ENCODE measurements at regions not wholly inside any gene's neighbourhood (a gene's known extent, or its start where the extent isn't known, plus 50 kb on each side); places are given as distances from the start of the nearest gene placed in this dataset.

- FAIRE-seq (no peak), ATAC-seq (no peak), DNase-seq (ENCODE audit: low read depth, low spot score) (no peak)
- Histone ChIP-seq H3K4me1 (ENCODE audit: control insufficient read depth, insufficient read depth, low read length) (no peaks in the 10 kb centered on the region), H3K79me2 (ENCODE audit: control insufficient read depth, insufficient read depth, low read length) (no peaks in the 10 kb centered on the region), H2AFZ (ENCODE audit: control insufficient read depth, low read depth, low read length) (no peak overlapping the region), H3K27ac (ENCODE audit: control insufficient read depth, insufficient read depth) (no peak overlapping the region), H3K36me3 (ENCODE audit: control insufficient read depth in 2 of 2, insufficient read depth in 2 of 2, low read length in 1 of 2) (no peaks in the 10 kb centered on the region), H3K4me2 (ENCODE audit: control insufficient read depth, insufficient read depth) (no peak overlapping the region), H3K27me3 (replicated peaks in 1 of 2; ENCODE audit: control insufficient read depth in 2 of 2, insufficient read depth in 2 of 2, low read length in 1 of 2) (no peaks in the 10 kb centered on the region; a peak in 2 of 4 replicates), H3K9me3 (replicated peaks; ENCODE audit: control insufficient read depth, insufficient read depth, low read length) (no peaks in the 10 kb centered on the region), H3K9ac (ENCODE audit: control insufficient read depth, insufficient read depth, low read length) (no peak overlapping the region), H3K4me3 (no peak overlapping the region), H4K20me1 (ENCODE audit: control insufficient read depth, insufficient read depth) (no peaks in the 10 kb centered on the region)
- ChIA-PET RAD21 (ENCODE audit: unreplicated experiment) (no interaction called here), SMC1A (ENCODE audit: uncharacterized antibody, unreplicated experiment) (no interaction called here), POLR2A (interaction anchor here (0.6 kb wide), 1 partner anchor 28 kb away, joined by 3 read pairs; no protein-coding TSS in a partner anchor), CTCF (interaction anchor here (1.0 kb wide), 1 partner anchor 28 kb away, joined by 4 read pairs; no protein-coding TSS in a partner anchor)
- TF ChIP-seq ZBTB4 (CRISPR knock-in tag; IDR thresholded peaks at IDR 0.05) (no peak), BCL3 (IDR thresholded peaks at IDR 0.05; ENCODE audit: borderline replicate concordance, insufficient read depth, low read depth, low read length, poor library complexity, severe bottlenecking) (no peak), BCL11A (IDR thresholded peaks at IDR 0.05; ENCODE audit: low read depth, low read length) (no peak), PAX8 (IDR thresholded peaks at IDR 0.05) (no peak), SKIL (IDR thresholded peaks at IDR 0.05; ENCODE audit: low read depth, poor library complexity, severe bottlenecking) (no peak), FOXK2 (IDR thresholded peaks at IDR 0.05) (no peak)
- TF ChIP-seq, protein P1, sequence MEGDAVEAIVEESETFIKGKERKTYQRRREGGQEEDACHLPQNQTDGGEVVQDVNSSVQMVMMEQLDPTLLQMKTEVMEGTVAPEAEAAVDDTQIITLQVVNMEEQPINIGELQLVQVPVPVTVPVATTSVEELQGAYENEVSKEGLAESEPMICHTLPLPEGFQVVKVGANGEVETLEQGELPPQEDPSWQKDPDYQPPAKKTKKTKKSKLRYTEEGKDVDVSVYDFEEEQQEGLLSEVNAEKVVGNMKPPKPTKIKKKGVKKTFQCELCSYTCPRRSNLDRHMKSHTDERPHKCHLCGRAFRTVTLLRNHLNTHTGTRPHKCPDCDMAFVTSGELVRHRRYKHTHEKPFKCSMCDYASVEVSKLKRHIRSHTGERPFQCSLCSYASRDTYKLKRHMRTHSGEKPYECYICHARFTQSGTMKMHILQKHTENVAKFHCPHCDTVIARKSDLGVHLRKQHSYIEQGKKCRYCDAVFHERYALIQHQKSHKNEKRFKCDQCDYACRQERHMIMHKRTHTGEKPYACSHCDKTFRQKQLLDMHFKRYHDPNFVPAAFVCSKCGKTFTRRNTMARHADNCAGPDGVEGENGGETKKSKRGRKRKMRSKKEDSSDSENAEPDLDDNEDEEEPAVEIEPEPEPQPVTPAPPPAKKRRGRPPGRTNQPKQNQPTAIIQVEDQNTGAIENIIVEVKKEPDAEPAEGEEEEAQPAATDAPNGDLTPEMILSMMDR (IDR thresholded peaks at IDR 0.05 in 2 of 3, conservative IDR thresholded peaks at IDR 0.05 in 1 of 3; ENCODE audit: control insufficient read depth in 2 of 3, extremely low read depth in 1 of 3, insufficient read depth in 1 of 3, low read depth in 3 of 3, low read length in 3 of 3): 0 out of 6 replicates have a peak, but pooled peaks of 1 of the 3 experiments have one; percentile 8
- BruUV-seq (replicated peaks): no TSS peak
- intact Hi-C loops (cut with micrococcal nuclease; ENCODE audit: unreplicated experiment): no loop called here
- in situ Hi-C loops (cut with MboI): no loop called here
- WGBS (ENCODE audit: insufficient coverage, insufficient replicate concordance, low lambda C conversion rate, missing lambda C conversion rate): 34% methylated on average over 20 of the region's 20 CpGs
These were observed 62.5 kb upstream of the FGF3 start for GRCh38 chr11:69881467-69882269.

Data from GM12878 (cell line).